Pons (tissue), 1 donor: ENCODE measurements at regions not wholly inside any gene's neighbourhood (a gene's known extent, or its start where the extent isn't known, plus 50 kb on each side); places are given as distances from the start of the nearest gene placed in this dataset.

ENCODE experiments used
- DNase-seq: peaks from one replicate; pipeline ENCODE4 v3.0.0-alpha.2; 2016; ENCODE audit warnings: low spot score

- no peak for DNase-seq
Observed at GRCh38 chr2:217063238-217063755, 203.4 kb upstream of the TNP1 start.

DNA sequence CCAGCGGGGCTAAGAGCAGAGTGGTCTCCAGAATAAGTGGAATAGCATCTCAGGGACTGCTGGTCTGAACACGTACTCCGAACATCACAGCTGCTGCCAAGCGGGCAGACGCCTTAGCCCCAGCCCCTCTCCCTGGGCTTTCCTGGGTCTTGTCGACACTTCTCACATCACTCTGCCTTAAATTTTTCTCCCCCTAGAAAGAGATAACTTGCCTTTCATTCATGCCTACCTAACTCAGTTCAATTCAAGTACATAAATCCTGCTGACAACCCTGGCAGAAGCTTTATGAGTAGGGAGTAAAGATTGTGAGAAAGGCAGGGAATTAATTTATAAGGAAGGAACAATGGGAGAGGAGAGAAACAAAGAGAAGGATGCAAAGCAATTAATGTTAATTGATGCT is 202.9 kb upstream of the TNP1 start:
- DNase-seq: no peak

DNA sequence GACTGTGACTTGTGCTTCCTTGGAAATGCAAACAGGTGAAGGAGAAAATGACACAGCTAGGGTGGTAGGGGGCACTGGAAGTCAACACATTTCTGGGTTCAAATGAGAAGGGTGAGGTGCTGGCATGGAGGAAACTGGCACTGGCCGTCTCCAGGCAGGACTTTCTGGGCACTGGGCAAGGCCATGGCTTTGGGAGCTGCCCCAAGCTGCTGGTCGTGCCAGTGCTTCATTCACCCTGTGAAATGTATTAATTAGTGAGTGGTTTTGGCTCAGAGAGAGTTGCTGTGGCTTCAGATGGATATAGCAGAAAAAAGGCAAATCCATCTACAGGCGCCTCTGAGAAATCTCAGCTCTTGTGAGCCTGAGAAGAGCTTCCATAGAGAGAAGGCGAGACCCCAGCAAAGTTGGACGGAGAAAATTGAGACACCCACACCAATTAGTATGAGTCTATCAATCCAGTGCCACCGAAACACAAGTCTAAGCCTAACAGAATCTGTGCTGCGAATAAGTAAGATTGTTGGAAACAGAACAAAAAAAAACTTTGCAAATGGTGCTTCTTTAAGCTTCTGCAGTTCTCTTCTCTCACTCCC is 202.1 kb upstream of the TNP1 start:
- DNase-seq: peak; percentile 13

- DNase-seq: no peak
Observed at GRCh38 chr2:217060951-217061547, 201.2 kb upstream of the TNP1 start.

DNA sequence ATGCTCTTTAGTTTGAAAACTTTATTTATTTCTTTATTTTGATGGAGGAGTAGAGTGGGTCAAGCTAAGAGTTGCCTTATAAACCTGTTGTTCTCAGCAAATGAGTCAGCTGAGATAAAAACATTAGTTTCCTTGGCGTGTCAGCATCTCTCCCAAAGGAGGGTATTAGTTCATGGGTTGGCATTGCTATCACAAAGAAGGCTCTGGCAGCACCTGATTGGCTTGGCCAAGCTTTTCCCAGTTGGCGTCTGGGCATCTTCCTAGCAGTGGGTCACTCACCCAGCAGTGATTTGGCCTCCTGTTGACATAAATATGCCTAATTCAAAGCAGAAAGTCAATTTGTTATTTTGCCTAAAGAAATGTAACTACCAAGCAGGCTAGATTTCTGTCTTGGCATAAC is 200.7 kb upstream of the TNP1 start:
- DNase-seq: no peak

DNA sequence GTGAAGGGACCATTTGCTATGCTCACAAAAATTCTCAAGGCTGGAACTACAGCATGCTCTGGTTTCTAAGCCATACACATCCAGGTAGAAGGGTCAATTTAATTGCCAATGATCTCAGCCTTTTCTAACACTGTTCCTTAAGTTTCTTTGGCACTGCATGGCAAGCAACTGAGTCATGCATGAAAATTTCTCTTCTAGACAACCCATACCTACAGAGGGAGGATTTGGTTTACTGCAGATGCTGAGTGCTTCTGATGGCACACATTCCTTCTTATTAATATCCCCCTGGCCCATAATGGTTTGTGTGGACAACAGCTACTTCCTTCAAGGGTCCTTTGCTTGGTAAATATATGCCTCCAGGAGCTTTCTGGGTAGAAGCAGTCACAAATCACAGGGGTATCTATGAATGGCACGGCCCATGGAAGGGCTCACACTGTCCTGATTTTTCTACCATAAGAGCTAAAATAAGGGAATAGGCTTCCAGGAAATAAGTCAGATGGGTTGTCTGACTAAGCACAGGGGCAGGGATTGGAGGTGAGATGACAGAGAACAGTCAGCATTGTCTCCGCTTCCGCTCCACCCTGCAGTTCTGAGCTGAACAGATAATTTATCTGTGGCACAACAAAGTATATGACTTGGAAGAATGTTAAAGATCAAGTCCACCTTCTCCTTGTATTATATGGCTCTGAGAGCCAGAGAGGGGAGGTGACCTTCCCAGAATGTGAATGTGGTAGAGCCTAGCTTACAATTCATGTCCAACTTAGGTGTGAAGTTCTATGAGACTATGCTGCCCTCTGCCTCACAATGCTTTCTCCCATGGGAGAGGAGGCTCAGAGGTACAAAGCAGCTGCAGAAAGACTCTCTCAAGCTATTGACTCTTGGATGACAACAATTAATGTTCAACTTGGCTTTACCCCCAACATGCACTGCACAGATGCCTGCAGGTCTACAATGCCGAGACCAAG is 199.2 kb upstream of the TNP1 start:
- no peak for DNase-seq

DNA sequence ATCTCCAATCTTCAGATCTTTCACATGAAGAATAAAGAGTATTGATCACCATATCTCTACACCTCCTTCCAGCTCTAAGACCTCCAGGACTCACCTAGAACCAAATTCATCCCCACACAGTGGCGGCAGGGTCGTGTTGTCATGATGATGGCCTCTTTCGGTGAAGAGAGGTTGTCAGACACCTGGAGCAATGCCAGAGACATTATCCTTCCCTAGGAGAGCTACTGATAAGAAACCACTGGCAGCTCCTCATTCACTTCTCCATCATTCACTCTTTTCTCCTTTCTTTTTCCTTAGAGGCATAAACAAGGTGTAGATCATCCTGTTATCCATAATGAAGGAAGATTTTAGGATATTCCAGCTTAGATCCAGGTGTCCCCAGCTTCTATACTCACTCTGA is 197.9 kb upstream of the TNP1 start:
- no peak for DNase-seq

DNA sequence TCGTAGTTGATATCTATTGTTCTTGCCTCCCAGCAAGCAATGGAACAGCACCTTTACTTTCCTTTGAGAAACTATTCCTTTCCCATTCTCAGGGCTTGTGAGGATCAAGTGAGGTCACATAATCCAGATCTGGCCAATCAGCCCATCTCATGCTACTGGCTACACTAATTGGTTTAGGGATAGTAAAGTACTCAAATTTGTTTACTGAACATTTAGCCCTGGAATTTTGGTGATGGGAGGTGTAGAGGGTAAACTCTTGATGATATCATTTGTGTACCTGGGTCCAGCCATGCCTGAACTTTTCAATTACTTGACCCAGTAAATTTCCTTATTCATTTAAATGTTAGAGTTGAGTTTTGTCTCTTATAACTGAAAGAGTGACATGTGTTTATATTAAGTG is 195.8 kb upstream of the TNP1 start:
- no peak for DNase-seq

GRCh38 chr2:217054791-217055190 is 194.9 kb upstream of the TNP1 start:
- DNase-seq: peak; percentile 12

DNA sequence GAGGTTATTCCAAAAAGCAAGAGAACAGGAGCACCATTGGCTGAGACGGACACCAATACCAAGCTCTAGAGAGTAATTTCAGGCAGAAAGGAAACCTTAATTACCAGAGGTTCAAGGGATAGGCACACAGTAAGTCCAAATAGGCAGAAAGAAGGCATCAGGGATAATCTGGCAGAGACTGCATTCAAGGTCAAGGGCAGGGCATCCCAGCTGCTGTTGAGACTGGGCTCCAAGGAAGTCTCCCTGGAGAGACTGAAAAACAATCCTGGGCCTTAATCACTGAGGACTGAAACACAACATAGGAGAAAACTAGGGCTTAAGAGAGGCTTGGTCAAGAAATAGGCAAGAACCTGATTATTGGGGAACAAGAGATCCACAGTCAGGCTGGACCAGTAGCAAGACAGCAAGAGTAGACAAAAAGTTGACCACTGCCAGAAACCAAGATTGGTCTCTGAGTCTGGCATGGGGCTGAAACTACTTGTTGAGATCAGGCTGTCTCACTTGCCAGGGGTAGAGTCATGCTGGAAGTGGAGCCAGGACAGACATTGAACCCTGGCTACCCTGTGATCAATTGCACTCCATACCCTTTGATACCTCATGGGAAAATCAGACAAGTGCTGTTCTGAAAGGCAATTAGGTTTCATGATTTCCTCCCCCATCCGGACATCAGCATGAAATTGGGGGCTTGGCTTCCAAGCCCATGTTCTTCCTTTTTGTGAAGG is 193.2 kb upstream of the TNP1 start:
- no peak for DNase-seq

- DNase-seq: no peak
Observed at GRCh38 chr2:217051416-217051815, 191.6 kb upstream of the TNP1 start.

- no peak for DNase-seq
Observed at GRCh38 chr2:217049956-217050355, 190.1 kb upstream of the TNP1 start.

DNA sequence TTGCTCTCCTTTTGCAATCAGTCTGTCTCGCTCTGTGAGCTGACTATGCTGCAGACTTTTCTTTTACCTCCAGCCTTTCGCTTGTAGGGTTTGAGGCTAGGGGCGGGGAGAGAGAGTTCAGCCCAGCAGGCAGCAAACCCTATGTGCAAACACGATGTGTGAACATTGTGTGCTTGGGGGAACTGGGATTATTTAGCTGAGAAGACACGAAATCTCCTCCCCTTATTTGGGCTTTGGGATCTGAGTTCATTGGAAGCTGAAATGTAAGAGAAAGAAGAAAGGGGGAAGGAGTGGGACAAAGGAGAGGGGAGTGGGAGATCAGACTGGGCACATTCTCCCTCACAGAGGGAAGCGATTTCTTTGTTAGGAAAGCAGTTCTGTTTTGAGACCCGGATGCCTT is 189.6 kb upstream of the TNP1 start:
- DNase-seq: no peak

GRCh38 chr2:217048730-217049129 is 188.9 kb upstream of the TNP1 start:
- no peak for DNase-seq

GRCh38 chr2:217047631-217048030 is 187.8 kb upstream of the TNP1 start:
- no peak for DNase-seq

GRCh38 chr2:217047209-217047608 is 187.3 kb upstream of the TNP1 start:
- no peak for DNase-seq

GRCh38 chr2:217045700-217046475 is 186.0 kb upstream of the TNP1 start:
- no peak for DNase-seq

DNA sequence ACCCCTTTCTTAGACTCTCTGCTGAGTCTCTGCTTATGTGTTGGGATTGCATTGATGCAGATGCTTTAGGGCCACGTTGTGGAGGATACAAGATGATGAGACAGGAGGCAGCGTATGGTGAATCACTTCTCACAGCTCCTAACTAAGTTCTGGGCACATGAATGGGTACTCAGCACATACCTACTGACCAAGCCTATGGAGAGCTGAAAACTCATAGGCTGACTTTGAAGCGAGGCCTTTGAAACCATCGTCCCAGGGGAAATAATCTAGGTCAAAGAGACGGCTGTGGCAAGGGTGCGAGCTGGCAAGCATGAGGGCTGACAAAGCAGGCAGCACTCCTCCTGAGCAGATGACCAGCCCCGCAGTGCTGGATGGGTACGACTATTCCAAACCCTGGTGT is 180.2 kb upstream of the TNP1 start:
- no peak for DNase-seq

DNA sequence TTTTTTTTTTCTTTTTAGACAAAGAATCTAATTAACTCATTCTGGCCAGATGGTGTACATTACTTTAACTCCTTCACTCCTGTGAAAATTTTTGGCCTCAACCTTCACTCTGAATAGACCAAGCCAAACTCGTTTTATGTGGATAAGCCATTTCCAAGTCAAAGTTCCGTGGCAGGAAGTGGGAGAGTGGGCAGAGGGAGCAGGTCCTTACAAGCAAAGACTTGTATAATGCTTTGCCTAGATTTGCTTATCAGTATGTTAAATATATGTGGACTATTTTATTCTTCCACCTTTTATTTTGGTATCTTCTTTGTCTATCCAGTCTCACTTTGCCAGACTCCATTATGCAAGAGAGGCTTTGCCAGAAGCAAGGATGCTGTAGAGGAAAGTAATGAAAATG is 178.1 kb upstream of the TNP1 start:
- no peak for DNase-seq

DNA sequence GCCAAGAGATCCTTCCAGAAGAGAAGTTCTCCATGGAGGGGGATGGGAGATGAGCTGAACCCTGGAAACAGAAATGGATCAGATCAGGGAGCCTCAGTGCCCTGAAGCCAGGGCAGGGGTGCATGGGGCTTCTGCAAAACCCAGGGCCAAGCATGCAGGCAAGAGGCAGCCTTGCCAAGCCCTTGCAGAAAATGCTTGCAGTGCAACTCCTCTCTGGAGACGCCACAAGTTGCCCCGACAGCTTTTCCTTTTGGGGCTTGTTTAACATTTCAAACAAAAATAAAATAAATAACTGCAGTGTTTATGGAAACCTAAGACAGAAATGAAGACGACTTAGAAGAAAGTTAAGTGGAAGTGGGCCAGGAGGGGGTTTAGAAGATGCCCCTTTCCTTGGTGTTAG is 177.5 kb upstream of the TNP1 start:
- no peak for DNase-seq

GRCh38 chr2:217035967-217036366 is 176.1 kb upstream of the TNP1 start:
- DNase-seq: no peak

- no peak for DNase-seq
Observed at GRCh38 chr2:217033186-217033585, 173.3 kb upstream of the TNP1 start.
